NB4 (cell line): ENCODE measurements at regions not wholly inside any gene's neighbourhood (a gene's known extent, or its start where the extent isn't known, plus 50 kb on each side); places are given as distances from the start of the nearest gene placed in this dataset.

Source experiments
- POLR2A ChIP-seq: IDR thresholded peaks from 2 replicates; pipeline ENCODE4 v1.6.1; 2011; ENCODE audit warnings: mild to moderate bottlenecking; ENCODE audit not compliant: insufficient read length; ENCODE audit errors: extremely low read depth
- TF ChIP-seq, protein P1 (sequence below): IDR thresholded peaks from one replicate; pipeline ENCODE4 v1.5.1; 2012; ENCODE audit warnings: low read depth, low read length
- TF ChIP-seq, protein P2 (sequence below): IDR thresholded peaks from 2 replicates; pipeline ENCODE4 v1.6.1; 2011; ENCODE audit warnings: low read depth, low read length

DNA sequence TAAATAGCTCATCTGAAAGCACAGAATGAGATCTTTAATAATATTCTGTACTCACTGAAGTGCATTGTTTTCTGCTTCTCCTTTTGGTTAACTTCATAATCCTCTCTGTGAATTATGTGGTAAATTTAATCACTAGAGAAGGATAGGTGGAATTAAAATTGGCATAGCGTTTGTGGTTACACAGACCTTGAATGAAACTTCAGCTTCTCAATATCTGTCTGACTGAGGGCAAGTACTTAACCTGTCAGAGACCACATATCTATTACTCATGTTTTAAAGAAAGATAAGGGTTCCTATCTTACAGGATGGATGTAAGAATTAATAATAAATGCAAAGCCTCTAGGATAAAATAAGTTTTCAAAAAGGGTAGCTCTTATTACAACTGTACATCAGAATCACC lies 861.8 kb downstream of the TRIB2 start:
- TF ChIP-seq, protein P1, sequence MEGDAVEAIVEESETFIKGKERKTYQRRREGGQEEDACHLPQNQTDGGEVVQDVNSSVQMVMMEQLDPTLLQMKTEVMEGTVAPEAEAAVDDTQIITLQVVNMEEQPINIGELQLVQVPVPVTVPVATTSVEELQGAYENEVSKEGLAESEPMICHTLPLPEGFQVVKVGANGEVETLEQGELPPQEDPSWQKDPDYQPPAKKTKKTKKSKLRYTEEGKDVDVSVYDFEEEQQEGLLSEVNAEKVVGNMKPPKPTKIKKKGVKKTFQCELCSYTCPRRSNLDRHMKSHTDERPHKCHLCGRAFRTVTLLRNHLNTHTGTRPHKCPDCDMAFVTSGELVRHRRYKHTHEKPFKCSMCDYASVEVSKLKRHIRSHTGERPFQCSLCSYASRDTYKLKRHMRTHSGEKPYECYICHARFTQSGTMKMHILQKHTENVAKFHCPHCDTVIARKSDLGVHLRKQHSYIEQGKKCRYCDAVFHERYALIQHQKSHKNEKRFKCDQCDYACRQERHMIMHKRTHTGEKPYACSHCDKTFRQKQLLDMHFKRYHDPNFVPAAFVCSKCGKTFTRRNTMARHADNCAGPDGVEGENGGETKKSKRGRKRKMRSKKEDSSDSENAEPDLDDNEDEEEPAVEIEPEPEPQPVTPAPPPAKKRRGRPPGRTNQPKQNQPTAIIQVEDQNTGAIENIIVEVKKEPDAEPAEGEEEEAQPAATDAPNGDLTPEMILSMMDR: no peak
- TF ChIP-seq POLR2A: no peak
- TF ChIP-seq, protein P2, sequence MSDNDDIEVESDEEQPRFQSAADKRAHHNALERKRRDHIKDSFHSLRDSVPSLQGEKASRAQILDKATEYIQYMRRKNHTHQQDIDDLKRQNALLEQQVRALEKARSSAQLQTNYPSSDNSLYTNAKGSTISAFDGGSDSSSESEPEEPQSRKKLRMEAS: no peak
